Left lung (tissue), 4 donors: ENCODE measurements at regions not wholly inside any gene's neighbourhood (a gene's known extent, or its start where the extent isn't known, plus 50 kb on each side); places are given as distances from the start of the nearest gene placed in this dataset.
A peak's percentile ranks its signal among the peaks of the same experiment; 100 is the strongest.

Source experiments
- ATAC-seq: fragments of 200-7000 bp; cut with Tn5 transposase; one replicate; pipeline ENCODE4 v1.9.1; 2020; ENCODE audit warnings: moderate library complexity
- DNase-seq, 4 donors: peaks; one replicate each; pipeline ENCODE4 v3.0.0-alpha.2; 2013 to 2020
- H3K27ac ChIP-seq, 2 donors: fragments of 200-600 bp; sonication (generic) in 1 of 2; one replicate each; pipeline versions ENCODE4 v1.5.0 to v1.8.0; 2020 to 2021
- H3K27me3 ChIP-seq, 2 donors: fragments of 200-600 bp; sonication (generic) in 1 of 2; one replicate each; pipeline versions ENCODE4 v1.5.0 to v1.8.0; 2020 to 2021
- H3K36me3 ChIP-seq, 2 donors: fragments of 200-600 bp; sonication (generic) in 1 of 2; one replicate each; pipeline versions ENCODE4 v1.5.0 to v1.8.0; 2020 to 2021
- H3K4me1 ChIP-seq, 2 donors: fragments of 200-600 bp; one replicate each; pipeline ENCODE4 v1.8.0; 2021
- H3K4me3 ChIP-seq, 2 donors: fragments of 200-600 bp; sonication (generic) in 1 of 2; one replicate each; pipeline versions ENCODE4 v1.5.0 to v1.8.0; 2020 to 2021; ENCODE audit warnings: mild to moderate bottlenecking in 1 of 2
- H3K9me3 ChIP-seq, 2 donors: fragments of 200-600 bp; sonication (generic) in 1 of 2; one replicate each; pipeline versions ENCODE4 v1.5.0 to v1.8.0; 2020 to 2021
- CTCF ChIP-seq, 2 donors: fragments of 200-600 bp; sonication (generic) in 1 of 2; IDR thresholded peaks; one replicate each; pipeline versions ENCODE4 v1.5.0 to v1.8.0; 2021; ENCODE audit warnings: antibody characterized with exemption in 2 of 2
- intact Hi-C, 2 donors: fragments of 100-400 bp; cut with DNase I; formaldehyde crosslinking; loops; one replicate each; pipeline versions ENCODE4 v1.11.2 to v1.14.2; 2022
- donor health status: DM: no; HTN: yes; CAD: no.
- donor health status: DM: no; HTN: no; CAD: no.

GRCh38 chr9:127553793-127554192 lies 58.3 kb upstream of the STXBP1 start:
- Histone ChIP-seq H3K36me3 (peaks cover 0 to 18% of the 10 kb centered on the region in 2 donors), H3K4me1 (peaks cover 51 to 96% of the 10 kb centered on the region in 2 donors), H3K9me3 (no peaks in the 10 kb centered on the region), H3K4me3 (no peak overlapping the region), H3K27me3 (no peaks in the 10 kb centered on the region), H3K27ac (peak overlapping the region in 1 of 2 donors; percentile 90)
- DNase-seq (no peak), ATAC-seq (no peak)
- intact Hi-C loops: no loop called here
- TF ChIP-seq CTCF (IDR thresholded peaks at IDR 0.05): no peak

DNA sequence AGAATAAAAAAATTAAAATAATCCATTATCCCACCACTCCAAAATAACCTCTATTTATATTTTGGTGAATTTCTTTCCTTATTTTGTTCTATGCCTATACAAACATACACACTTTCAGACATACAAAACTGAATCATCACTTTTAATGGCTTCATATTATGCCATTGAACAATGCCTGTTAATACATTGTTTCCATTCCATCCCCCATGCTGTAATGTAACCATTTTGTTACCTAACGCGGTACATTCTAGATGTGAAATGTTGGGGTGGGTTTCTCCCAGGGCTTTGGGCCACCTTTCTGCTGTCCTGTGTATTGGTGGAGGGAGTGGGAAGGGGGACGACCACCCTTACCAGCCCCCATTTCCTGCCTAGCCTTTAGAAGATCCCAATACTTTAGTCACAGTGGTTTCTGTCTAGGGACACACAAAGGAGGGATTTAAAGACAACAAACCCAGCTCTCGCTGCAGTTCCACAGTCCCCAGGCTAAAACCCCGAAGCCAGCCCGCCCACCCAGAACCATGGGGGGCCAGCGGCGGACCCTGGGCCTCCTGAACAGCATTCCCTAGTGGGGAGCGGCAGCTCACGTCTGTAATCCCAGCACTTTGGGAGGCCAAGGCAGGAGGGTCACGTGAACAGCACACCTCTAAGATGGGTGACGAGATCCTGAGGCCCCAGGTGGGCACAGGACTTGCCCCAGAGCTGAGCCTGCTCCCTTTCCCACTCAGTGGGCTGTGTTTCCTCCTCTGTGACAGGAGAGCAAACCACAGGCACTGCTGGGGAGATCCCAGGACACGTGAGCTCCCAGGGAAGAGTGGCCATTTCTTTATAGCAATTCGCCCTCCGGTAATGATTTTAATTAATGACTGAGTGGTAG lies 56.9 kb upstream of the STXBP1 start:
- ATAC-seq: no peak

GRCh38 chr9:127555840-127556820 lies 55.9 kb upstream of the STXBP1 start:
- H3K4me3 ChIP-seq: no peak overlapping the region
- no peaks in the 10 kb centered on the region for H3K27me3 ChIP-seq
- peak overlapping the region; percentile 81 to 90 for H3K27ac ChIP-seq
- DNase-seq: peak in 2 of 4 donors; percentile 88 to 89
- intact Hi-C loops: no loop called here
- H3K9me3 ChIP-seq: no peaks in the 10 kb centered on the region
- peaks cover 0 to 29% of the 10 kb centered on the region in 2 donors for H3K36me3 ChIP-seq
- ATAC-seq: peak; percentile 86
- no peak for TF ChIP-seq CTCF (IDR thresholded peaks at IDR 0.05)
- peaks cover 54 to 96% of the 10 kb centered on the region in 2 donors for H3K4me1 ChIP-seq

More for the DNA sequence above, 56.9 kb upstream of the STXBP1 start:
- H3K4me1 ChIP-seq: peaks cover 57 to 96% of the 10 kb centered on the region in 2 donors
- no peak for TF ChIP-seq CTCF (IDR thresholded peaks at IDR 0.05)
- no peaks in the 10 kb centered on the region for H3K27me3 ChIP-seq
- no peak overlapping the region for H3K4me3 ChIP-seq
- H3K27ac ChIP-seq: peak overlapping the region; percentile 81 to 90
- no peak for DNase-seq
- intact Hi-C loops: no loop called here
- H3K36me3 ChIP-seq: peaks cover 0 to 21% of the 10 kb centered on the region in 2 donors
- no peaks in the 10 kb centered on the region for H3K9me3 ChIP-seq

- Histone ChIP-seq H3K36me3 (peaks cover 0 to 29% of the 10 kb centered on the region in 2 donors), H3K27ac (peak overlapping the region; percentile 80 to 90), H3K4me3 (no peak overlapping the region), H3K9me3 (no peaks in the 10 kb centered on the region), H3K4me1 (peaks cover 58 to 96% of the 10 kb centered on the region in 2 donors), H3K27me3 (no peaks in the 10 kb centered on the region)
- ATAC-seq (no peak), DNase-seq (no peak)
- intact Hi-C loops: no loop called here
- no peak for TF ChIP-seq CTCF (IDR thresholded peaks at IDR 0.05)
Measured at GRCh38 chr9:127556871-127557270, 55.2 kb upstream of the STXBP1 start.
